Fibroblast of lung (primary cell): ENCODE measurements at regions not wholly inside any gene's neighbourhood (a gene's known extent, or its start where the extent isn't known, plus 50 kb on each side); places are given as distances from the start of the nearest gene placed in this dataset.

ENCODE experiments used
- DNase-seq, 2 donors: peaks; one replicate each; pipeline versions ENCODE4 v3.0.0 to v3.0.0-alpha.2; 2010; ENCODE audit warnings: low read depth in 2 of 2
- H2AFZ ChIP-seq: 2 replicates; pipeline ENCODE4 v1.5.1; 2012; ENCODE audit warnings: low read length, control low read depth, inconsistent platforms
- H3K27ac ChIP-seq: 2 replicates; pipeline ENCODE4 v1.5.1; 2011; ENCODE audit warnings: low read length, control low read depth; ENCODE audit not compliant: insufficient read depth
- H3K27me3 ChIP-seq: 2 replicates; pipeline ENCODE4 v1.5.1; 2011; ENCODE audit warnings: mild to moderate bottlenecking, low read length; ENCODE audit not compliant: control insufficient read depth, insufficient read depth
- H3K36me3 ChIP-seq: 2 replicates; pipeline ENCODE4 v1.5.1; 2011; ENCODE audit warnings: low read length; ENCODE audit not compliant: control insufficient read depth, insufficient read depth
- H3K4me1 ChIP-seq: 2 replicates; pipeline ENCODE4 v1.5.1; 2011; ENCODE audit warnings: low read length; ENCODE audit not compliant: control insufficient read depth, insufficient read depth; ENCODE audit errors: extremely low read depth
- H3K4me2 ChIP-seq: 2 replicates; pipeline ENCODE4 v1.5.1; 2011; ENCODE audit warnings: low read length, control low read depth; ENCODE audit not compliant: insufficient read depth; ENCODE audit errors: extremely low read depth
- H3K4me3 ChIP-seq, 4 experiments: fragments of 200-600 bp in 1 of 4; sonication (generic) in 1 of 4; replicated peaks in 1 of 4; 2 replicates each; pipeline ENCODE4 v1.5.1; 2011 to 2016; ENCODE audit warnings: low read length in 4 of 4, low read depth in 3 of 4, mild to moderate bottlenecking in 3 of 4, control low read depth in 2 of 4, inconsistent platforms in 1 of 4, mixed read lengths in 1 of 4; ENCODE audit not compliant: insufficient read depth in 1 of 4; ENCODE audit errors: control extremely low read depth in 1 of 4
- H3K79me2 ChIP-seq: 2 replicates; pipeline ENCODE4 v1.5.1; 2012; ENCODE audit warnings: mild to moderate bottlenecking, low read length, inconsistent platforms; ENCODE audit not compliant: control insufficient read depth, insufficient read depth
- H3K9ac ChIP-seq: 2 replicates; pipeline ENCODE4 v1.5.1; 2011; ENCODE audit warnings: mild to moderate bottlenecking, low read length, control low read depth; ENCODE audit not compliant: insufficient read depth
- H3K9me3 ChIP-seq: 2 replicates; pipeline ENCODE4 v1.5.1; 2012; ENCODE audit warnings: low read depth, low read length; ENCODE audit not compliant: control insufficient read depth, insufficient read depth
- H4K20me1 ChIP-seq: 2 replicates; pipeline ENCODE4 v1.5.1; 2011; ENCODE audit warnings: low read length; ENCODE audit not compliant: control insufficient read depth, insufficient read depth; ENCODE audit errors: extremely low read depth
- EZH2 ChIP-seq: IDR thresholded peaks from 2 replicates; pipeline ENCODE4 v1.5.1; 2012; ENCODE audit warnings: low read length, control low read depth, mild to moderate bottlenecking; ENCODE audit errors: missing control alignments
- TF ChIP-seq, protein P1 (sequence below), 2 donors: IDR thresholded peaks in 1 of 2; conservative IDR thresholded peaks in 1 of 2; 1 replicate in 1 of 2; 2 replicates in 1 of 2; pipeline ENCODE4 v1.5.1; 2011 to 2012; ENCODE audit warnings: low read length in 2 of 2, control low read depth in 1 of 2, inconsistent platforms in 1 of 2, low read depth in 1 of 2, mild to moderate bottlenecking in 1 of 2

DNA sequence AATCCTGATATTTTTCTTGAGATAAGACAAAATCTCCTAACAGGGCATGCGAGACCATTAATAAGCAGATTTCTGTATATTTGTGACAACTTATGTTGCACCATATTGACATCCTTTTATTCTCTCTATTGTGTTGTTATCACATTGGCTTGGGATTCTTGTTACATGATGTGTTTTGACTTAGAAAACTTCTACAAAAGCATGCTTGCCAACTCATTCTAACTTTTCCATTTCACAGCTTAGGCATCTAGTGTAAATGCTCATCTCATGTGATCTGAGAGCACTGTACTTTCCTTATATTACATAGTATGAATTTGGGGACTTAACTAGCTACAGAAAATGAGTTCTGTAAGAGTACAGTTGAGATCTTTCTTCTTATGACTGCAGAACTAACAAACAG is 1040.7 kb upstream of the ADGRB3 start:
- Histone ChIP-seq H3K79me2 (no peaks in the 10 kb centered on the region), H3K4me1 (no peaks in the 10 kb centered on the region), H3K4me2 (no peak overlapping the region), H3K9ac (no peak overlapping the region), H4K20me1 (no peaks in the 10 kb centered on the region), H3K27ac (no peak overlapping the region), H3K27me3 (no peaks in the 10 kb centered on the region), H3K4me3 (no peak overlapping the region), H2AFZ (no peak overlapping the region), H3K36me3 (no peaks in the 10 kb centered on the region), H3K9me3 (no peaks in the 10 kb centered on the region)
- no peak for DNase-seq
- TF ChIP-seq, protein P1, sequence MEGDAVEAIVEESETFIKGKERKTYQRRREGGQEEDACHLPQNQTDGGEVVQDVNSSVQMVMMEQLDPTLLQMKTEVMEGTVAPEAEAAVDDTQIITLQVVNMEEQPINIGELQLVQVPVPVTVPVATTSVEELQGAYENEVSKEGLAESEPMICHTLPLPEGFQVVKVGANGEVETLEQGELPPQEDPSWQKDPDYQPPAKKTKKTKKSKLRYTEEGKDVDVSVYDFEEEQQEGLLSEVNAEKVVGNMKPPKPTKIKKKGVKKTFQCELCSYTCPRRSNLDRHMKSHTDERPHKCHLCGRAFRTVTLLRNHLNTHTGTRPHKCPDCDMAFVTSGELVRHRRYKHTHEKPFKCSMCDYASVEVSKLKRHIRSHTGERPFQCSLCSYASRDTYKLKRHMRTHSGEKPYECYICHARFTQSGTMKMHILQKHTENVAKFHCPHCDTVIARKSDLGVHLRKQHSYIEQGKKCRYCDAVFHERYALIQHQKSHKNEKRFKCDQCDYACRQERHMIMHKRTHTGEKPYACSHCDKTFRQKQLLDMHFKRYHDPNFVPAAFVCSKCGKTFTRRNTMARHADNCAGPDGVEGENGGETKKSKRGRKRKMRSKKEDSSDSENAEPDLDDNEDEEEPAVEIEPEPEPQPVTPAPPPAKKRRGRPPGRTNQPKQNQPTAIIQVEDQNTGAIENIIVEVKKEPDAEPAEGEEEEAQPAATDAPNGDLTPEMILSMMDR (conservative IDR thresholded peaks at IDR 0.05 in 1 of 2, IDR thresholded peaks at IDR 0.05 in 1 of 2; ENCODE audit: low read depth in 1 of 2, low read length in 2 of 2) = no peak
- no peak for TF ChIP-seq EZH2

DNA sequence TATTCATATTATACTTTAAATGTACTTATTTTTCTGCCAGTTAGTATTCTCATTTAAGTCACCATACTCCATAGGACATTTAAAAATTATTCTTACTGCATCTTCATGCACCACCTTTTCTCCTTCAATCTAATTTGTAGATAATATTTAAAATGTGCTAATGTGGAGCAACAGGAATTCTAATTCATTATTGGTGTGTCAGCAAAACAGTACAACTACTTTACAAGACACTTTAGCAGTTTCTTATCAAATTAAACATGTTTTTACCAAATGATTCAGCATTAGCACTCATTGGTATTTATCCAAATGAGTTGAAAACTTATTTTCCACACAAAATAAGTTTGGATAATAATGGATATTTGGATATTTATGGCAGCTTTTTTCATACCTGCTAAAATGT is 1041.8 kb upstream of the ADGRB3 start:
- TF ChIP-seq EZH2 = no peak
- TF ChIP-seq, protein P1 (conservative IDR thresholded peaks at IDR 0.05 in 1 of 2, IDR thresholded peaks at IDR 0.05 in 1 of 2; ENCODE audit: low read depth in 1 of 2, low read length in 2 of 2) = no peak
- Histone ChIP-seq H2AFZ (no peak overlapping the region), H3K79me2 (no peaks in the 10 kb centered on the region), H3K9me3 (no peaks in the 10 kb centered on the region), H3K4me3 (no peak overlapping the region), H3K4me1 (no peaks in the 10 kb centered on the region), H3K4me2 (no peak overlapping the region), H3K27ac (no peak overlapping the region), H3K9ac (no peak overlapping the region), H3K27me3 (no peaks in the 10 kb centered on the region), H3K36me3 (no peaks in the 10 kb centered on the region), H4K20me1 (no peaks in the 10 kb centered on the region)
- no peak for DNase-seq

DNA sequence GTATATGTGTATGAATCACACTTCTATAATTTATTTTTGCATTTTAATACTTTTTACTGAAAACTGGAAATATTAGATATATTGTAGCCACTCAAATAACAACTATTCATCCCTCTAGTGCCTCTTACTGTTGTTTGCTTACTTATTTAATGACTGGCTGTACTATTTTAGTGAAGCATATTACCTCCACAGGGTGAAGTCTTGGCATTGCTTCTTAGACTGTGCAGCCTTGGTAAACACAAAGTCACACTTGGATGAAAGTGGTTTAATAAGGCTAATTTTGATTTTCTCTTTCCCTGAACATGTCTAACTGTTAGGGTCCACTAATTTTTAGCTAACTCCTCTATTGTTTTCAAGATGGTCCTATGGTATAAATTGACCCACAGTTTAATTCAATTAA is 1043.2 kb upstream of the ADGRB3 start:
- no peaks in the 10 kb centered on the region for H3K9me3 ChIP-seq
- no peaks in the 10 kb centered on the region for H4K20me1 ChIP-seq
- no peak overlapping the region for H3K4me3 ChIP-seq
- no peak overlapping the region for H3K9ac ChIP-seq
- TF ChIP-seq, protein P1 (conservative IDR thresholded peaks at IDR 0.05 in 1 of 2, IDR thresholded peaks at IDR 0.05 in 1 of 2; ENCODE audit: low read depth in 1 of 2, low read length in 2 of 2) = no peak
- no peak for TF ChIP-seq EZH2
- no peaks in the 10 kb centered on the region for H3K79me2 ChIP-seq
- H3K27ac ChIP-seq = no peak overlapping the region
- H2AFZ ChIP-seq = no peak overlapping the region
- H3K36me3 ChIP-seq = no peaks in the 10 kb centered on the region
- DNase-seq = no peak
- H3K27me3 ChIP-seq = no peaks in the 10 kb centered on the region
- no peaks in the 10 kb centered on the region for H3K4me1 ChIP-seq
- no peak overlapping the region for H3K4me2 ChIP-seq
